ENCODE measurements at regions not wholly inside any gene's neighbourhood (a gene's known extent, or its start where the extent isn't known, plus 50 kb on each side); places are given as distances from the start of the nearest gene placed in this dataset.

GRCh38 chr4:166400270-166400894 lies 527.3 kb downstream of the TLL1 start:
- no peak for DNase-seq (ENCODE audit: low spot score)
- TF ChIP-seq CTCF (IDR thresholded peaks at IDR 0.05; ENCODE audit: extremely low read depth, missing control alignments), result no peak

GRCh38 chr4:166413356-166413755 lies 540.3 kb downstream of the TLL1 start:
- DNase-seq (ENCODE audit: low spot score), result no peak
- no peak for TF ChIP-seq CTCF (IDR thresholded peaks at IDR 0.05; ENCODE audit: extremely low read depth, missing control alignments)

GRCh38 chr4:166414431-166414830 lies 541.4 kb downstream of the TLL1 start:
- no peak for TF ChIP-seq CTCF (IDR thresholded peaks at IDR 0.05; ENCODE audit: extremely low read depth, missing control alignments)
- DNase-seq (ENCODE audit: low spot score), result no peak

GRCh38 chr4:166415749-166416148 lies 542.7 kb downstream of the TLL1 start:
- no peak for TF ChIP-seq CTCF (IDR thresholded peaks at IDR 0.05; ENCODE audit: extremely low read depth, missing control alignments)
- DNase-seq (ENCODE audit: low spot score), result no peak

- no peak for DNase-seq (ENCODE audit: low spot score)
- no peak for TF ChIP-seq CTCF (IDR thresholded peaks at IDR 0.05; ENCODE audit: extremely low read depth, missing control alignments)
Measured at GRCh38 chr4:166421556-166422156, 548.6 kb downstream of the TLL1 start.

GRCh38 chr4:166422475-166422874 lies 549.4 kb downstream of the TLL1 start:
- DNase-seq (ENCODE audit: low spot score), result no peak
- no peak for TF ChIP-seq CTCF (IDR thresholded peaks at IDR 0.05; ENCODE audit: extremely low read depth, missing control alignments)

GRCh38 chr4:166426300-166426863 lies 553.3 kb downstream of the TLL1 start:
- TF ChIP-seq CTCF (IDR thresholded peaks at IDR 0.05; ENCODE audit: extremely low read depth, missing control alignments), result no peak
- no peak for DNase-seq (ENCODE audit: low spot score)
